Suppressor macrophage treated with lipopolysaccharide for 4 hours (primary cell): ENCODE measurements at regions not wholly inside any gene's neighbourhood (a gene's known extent, or its start where the extent isn't known, plus 50 kb on each side); places are given as distances from the start of the nearest gene placed in this dataset.
"Not testable (repeated sequence)": the region's sequence is repeated elsewhere in the genome, so short reads cannot be mapped to it uniquely, and the experiment has no call there.

Source experiments
- DNase-seq: peaks from one replicate; pipeline ENCODE4 v3.0.0-alpha.2; 2020

- DNase-seq: no peak
Measured at GRCh38 chr4:32661229-32661628, 1941.1 kb downstream of the PCDH7 start.

GRCh38 chr4:32662803-32663202, 1942.6 kb downstream of the PCDH7 start:
- no peak for DNase-seq

- DNase-seq: no peak
Measured at GRCh38 chr4:32672359-32672758, 1952.2 kb downstream of the PCDH7 start.

- no peak for DNase-seq
Measured at GRCh38 chr4:32680946-32681345, 1960.8 kb downstream of the PCDH7 start.

GRCh38 chr4:32684160-32684559, 1964.0 kb downstream of the PCDH7 start:
- no peak for DNase-seq

GRCh38 chr4:32686123-32686522, 1966.0 kb downstream of the PCDH7 start:
- no peak for DNase-seq

- DNase-seq: no peak
Measured at GRCh38 chr4:32689518-32689917, 1969.3 kb downstream of the PCDH7 start.

GRCh38 chr4:32697281-32697814, 1977.2 kb downstream of the PCDH7 start:
- no peak for DNase-seq

- no peak for DNase-seq
Measured at GRCh38 chr4:32700838-32701237, 1980.7 kb downstream of the PCDH7 start.

- DNase-seq: no peak
Measured at GRCh38 chr4:32706893-32707292, 1986.7 kb downstream of the PCDH7 start.

GRCh38 chr4:32716090-32716620, 1996.0 kb downstream of the PCDH7 start:
- not testable (repeated sequence) for DNase-seq

- no peak for DNase-seq
Measured at GRCh38 chr4:32735856-32736590, 2015.9 kb downstream of the PCDH7 start.

GRCh38 chr4:32744211-32744610, 2024.0 kb downstream of the PCDH7 start:
- no peak for DNase-seq

GRCh38 chr4:32745351-32745750, 2025.2 kb downstream of the PCDH7 start:
- no peak for DNase-seq

- no peak for DNase-seq
Measured at GRCh38 chr4:32748061-32748460, 2027.9 kb downstream of the PCDH7 start.

GRCh38 chr4:32748498-32748897, 2028.3 kb downstream of the PCDH7 start:
- no peak for DNase-seq

GRCh38 chr4:32752962-32753361, 2032.8 kb downstream of the PCDH7 start:
- DNase-seq: no peak

- DNase-seq: no peak
Measured at GRCh38 chr4:32768664-32769389, 2048.7 kb downstream of the PCDH7 start.

- no peak for DNase-seq
Measured at GRCh38 chr4:32771491-32771890, 2051.3 kb downstream of the PCDH7 start.

- peak; percentile 40 for DNase-seq
Measured at GRCh38 chr4:32775049-32775448, 2054.9 kb downstream of the PCDH7 start.

GRCh38 chr4:32776435-32777203, 2056.4 kb downstream of the PCDH7 start:
- DNase-seq: no peak

GRCh38 chr4:32778025-32778424, 2057.9 kb downstream of the PCDH7 start:
- no peak for DNase-seq

- no peak for DNase-seq
Measured at GRCh38 chr4:32778938-32779337, 2058.8 kb downstream of the PCDH7 start.
